Fibroblast of lung (primary cell): ENCODE measurements at regions not wholly inside any gene's neighbourhood (a gene's known extent, or its start where the extent isn't known, plus 50 kb on each side); places are given as distances from the start of the nearest gene placed in this dataset.

Experiments
- DNase-seq, 2 donors: peaks; one replicate each; pipeline versions ENCODE4 v3.0.0 to v3.0.0-alpha.2; 2010; ENCODE audit warnings: low read depth in 2 of 2
- H2AFZ ChIP-seq: 2 replicates; pipeline ENCODE4 v1.5.1; 2012; ENCODE audit warnings: low read length, control low read depth, inconsistent platforms
- H3K27ac ChIP-seq: 2 replicates; pipeline ENCODE4 v1.5.1; 2011; ENCODE audit warnings: low read length, control low read depth; ENCODE audit not compliant: insufficient read depth
- H3K27me3 ChIP-seq: 2 replicates; pipeline ENCODE4 v1.5.1; 2011; ENCODE audit warnings: mild to moderate bottlenecking, low read length; ENCODE audit not compliant: control insufficient read depth, insufficient read depth
- H3K36me3 ChIP-seq: 2 replicates; pipeline ENCODE4 v1.5.1; 2011; ENCODE audit warnings: low read length; ENCODE audit not compliant: control insufficient read depth, insufficient read depth
- H3K4me1 ChIP-seq: 2 replicates; pipeline ENCODE4 v1.5.1; 2011; ENCODE audit warnings: low read length; ENCODE audit not compliant: control insufficient read depth, insufficient read depth; ENCODE audit errors: extremely low read depth
- H3K4me2 ChIP-seq: 2 replicates; pipeline ENCODE4 v1.5.1; 2011; ENCODE audit warnings: low read length, control low read depth; ENCODE audit not compliant: insufficient read depth; ENCODE audit errors: extremely low read depth
- H3K4me3 ChIP-seq, 4 experiments: fragments of 200-600 bp in 1 of 4; sonication (generic) in 1 of 4; replicated peaks in 1 of 4; 2 replicates each; pipeline ENCODE4 v1.5.1; 2011 to 2016; ENCODE audit warnings: low read length in 4 of 4, low read depth in 3 of 4, mild to moderate bottlenecking in 3 of 4, control low read depth in 2 of 4, inconsistent platforms in 1 of 4, mixed read lengths in 1 of 4; ENCODE audit not compliant: insufficient read depth in 1 of 4; ENCODE audit errors: control extremely low read depth in 1 of 4
- H3K79me2 ChIP-seq: 2 replicates; pipeline ENCODE4 v1.5.1; 2012; ENCODE audit warnings: mild to moderate bottlenecking, low read length, inconsistent platforms; ENCODE audit not compliant: control insufficient read depth, insufficient read depth
- H3K9ac ChIP-seq: 2 replicates; pipeline ENCODE4 v1.5.1; 2011; ENCODE audit warnings: mild to moderate bottlenecking, low read length, control low read depth; ENCODE audit not compliant: insufficient read depth
- H3K9me3 ChIP-seq: 2 replicates; pipeline ENCODE4 v1.5.1; 2012; ENCODE audit warnings: low read depth, low read length; ENCODE audit not compliant: control insufficient read depth, insufficient read depth
- H4K20me1 ChIP-seq: 2 replicates; pipeline ENCODE4 v1.5.1; 2011; ENCODE audit warnings: low read length; ENCODE audit not compliant: control insufficient read depth, insufficient read depth; ENCODE audit errors: extremely low read depth
- EZH2 ChIP-seq: IDR thresholded peaks from 2 replicates; pipeline ENCODE4 v1.5.1; 2012; ENCODE audit warnings: low read length, control low read depth, mild to moderate bottlenecking; ENCODE audit errors: missing control alignments
- TF ChIP-seq, protein P1 (sequence below), 2 donors: IDR thresholded peaks in 1 of 2; conservative IDR thresholded peaks in 1 of 2; 1 replicate in 1 of 2; 2 replicates in 1 of 2; pipeline ENCODE4 v1.5.1; 2011 to 2012; ENCODE audit warnings: low read length in 2 of 2, control low read depth in 1 of 2, inconsistent platforms in 1 of 2, low read depth in 1 of 2, mild to moderate bottlenecking in 1 of 2

DNA sequence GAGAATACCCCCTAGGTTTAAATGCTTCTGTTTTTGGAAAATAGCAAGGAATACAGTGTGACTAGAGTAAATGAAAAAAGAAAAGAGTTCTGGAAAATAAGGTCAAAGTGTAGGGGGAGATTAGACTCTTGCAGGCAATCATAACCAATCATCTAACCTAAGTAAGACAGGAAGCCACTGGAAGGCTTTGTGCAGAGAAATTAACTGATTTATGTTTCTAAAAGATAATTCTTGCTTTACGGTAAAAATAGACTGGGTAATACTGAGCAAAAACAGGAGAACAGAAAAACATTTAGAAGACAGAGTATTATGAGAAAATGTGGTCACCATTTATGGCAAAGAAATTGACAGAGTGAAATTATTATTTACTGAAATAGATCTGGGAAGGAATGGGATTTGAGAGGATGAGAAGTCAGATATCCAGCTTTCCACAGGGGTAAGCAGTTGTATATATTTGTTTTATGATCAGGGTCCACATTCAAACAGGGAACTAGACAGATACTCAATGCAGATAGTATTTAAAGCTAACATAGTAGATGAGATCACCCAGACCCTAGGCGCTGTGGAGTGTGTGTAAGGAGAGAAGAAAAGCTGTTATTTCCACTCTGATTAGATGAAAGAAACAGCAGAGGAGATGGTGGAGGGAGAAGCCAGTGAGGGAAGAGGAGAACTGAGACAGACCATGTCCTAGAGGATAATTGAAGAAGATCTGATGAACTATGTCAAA is 1225.3 kb downstream of the CDH11 start:
- Histone ChIP-seq H4K20me1 (no peaks in the 10 kb centered on the region), H3K4me1 (no peaks in the 10 kb centered on the region), H3K9ac (no peak overlapping the region), H3K36me3 (no peaks in the 10 kb centered on the region), H3K27ac (no peak overlapping the region), H3K79me2 (no peaks in the 10 kb centered on the region), H3K4me2 (no peak overlapping the region), H3K27me3 (no peaks in the 10 kb centered on the region), H2AFZ (no peak overlapping the region), H3K4me3 (no peak overlapping the region), H3K9me3 (no peaks in the 10 kb centered on the region)
- TF ChIP-seq, protein P1, sequence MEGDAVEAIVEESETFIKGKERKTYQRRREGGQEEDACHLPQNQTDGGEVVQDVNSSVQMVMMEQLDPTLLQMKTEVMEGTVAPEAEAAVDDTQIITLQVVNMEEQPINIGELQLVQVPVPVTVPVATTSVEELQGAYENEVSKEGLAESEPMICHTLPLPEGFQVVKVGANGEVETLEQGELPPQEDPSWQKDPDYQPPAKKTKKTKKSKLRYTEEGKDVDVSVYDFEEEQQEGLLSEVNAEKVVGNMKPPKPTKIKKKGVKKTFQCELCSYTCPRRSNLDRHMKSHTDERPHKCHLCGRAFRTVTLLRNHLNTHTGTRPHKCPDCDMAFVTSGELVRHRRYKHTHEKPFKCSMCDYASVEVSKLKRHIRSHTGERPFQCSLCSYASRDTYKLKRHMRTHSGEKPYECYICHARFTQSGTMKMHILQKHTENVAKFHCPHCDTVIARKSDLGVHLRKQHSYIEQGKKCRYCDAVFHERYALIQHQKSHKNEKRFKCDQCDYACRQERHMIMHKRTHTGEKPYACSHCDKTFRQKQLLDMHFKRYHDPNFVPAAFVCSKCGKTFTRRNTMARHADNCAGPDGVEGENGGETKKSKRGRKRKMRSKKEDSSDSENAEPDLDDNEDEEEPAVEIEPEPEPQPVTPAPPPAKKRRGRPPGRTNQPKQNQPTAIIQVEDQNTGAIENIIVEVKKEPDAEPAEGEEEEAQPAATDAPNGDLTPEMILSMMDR (conservative IDR thresholded peaks at IDR 0.05 in 1 of 2, IDR thresholded peaks at IDR 0.05 in 1 of 2; ENCODE audit: low read depth in 1 of 2, low read length in 2 of 2): no peak
- no peak for TF ChIP-seq EZH2
- no peak for DNase-seq

GRCh38 chr16:63890723-63891122 is 1231.1 kb downstream of the CDH11 start:
- Histone ChIP-seq H4K20me1 (no peaks in the 10 kb centered on the region), H3K4me2 (no peak overlapping the region), H2AFZ (no peak overlapping the region), H3K27me3 (no peaks in the 10 kb centered on the region), H3K27ac (no peak overlapping the region), H3K9ac (no peak overlapping the region), H3K9me3 (no peaks in the 10 kb centered on the region), H3K36me3 (no peaks in the 10 kb centered on the region), H3K4me3 (no peak overlapping the region), H3K4me1 (no peaks in the 10 kb centered on the region), H3K79me2 (no peaks in the 10 kb centered on the region)
- DNase-seq: no peak
- TF ChIP-seq EZH2: no peak
- TF ChIP-seq, protein P1 (conservative IDR thresholded peaks at IDR 0.05 in 1 of 2, IDR thresholded peaks at IDR 0.05 in 1 of 2; ENCODE audit: low read depth in 1 of 2, low read length in 2 of 2): no peak

- no peak overlapping the region for H3K4me3 ChIP-seq
- no peak overlapping the region for H3K27ac ChIP-seq
- no peaks in the 10 kb centered on the region for H3K9me3 ChIP-seq
- no peak overlapping the region for H3K4me2 ChIP-seq
- H2AFZ ChIP-seq: no peak overlapping the region
- H3K36me3 ChIP-seq: no peaks in the 10 kb centered on the region
- no peaks in the 10 kb centered on the region for H3K4me1 ChIP-seq
- no peaks in the 10 kb centered on the region for H4K20me1 ChIP-seq
- no peaks in the 10 kb centered on the region for H3K27me3 ChIP-seq
- H3K79me2 ChIP-seq: no peaks in the 10 kb centered on the region
- TF ChIP-seq EZH2: no peak
- TF ChIP-seq, protein P1 (conservative IDR thresholded peaks at IDR 0.05 in 1 of 2, IDR thresholded peaks at IDR 0.05 in 1 of 2; ENCODE audit: low read depth in 1 of 2, low read length in 2 of 2): no peak
- DNase-seq: peak; percentile 48 to 76
- no peak overlapping the region for H3K9ac ChIP-seq
Measured at GRCh38 chr16:63890081-63890480, 1231.8 kb downstream of the CDH11 start.
